H1 (cell line): ENCODE measurements at regions not wholly inside any gene's neighbourhood (a gene's known extent, or its start where the extent isn't known, plus 50 kb on each side); places are given as distances from the start of the nearest gene placed in this dataset.

Experiments used
- CTCF ChIA-PET: fragments of 300-600 bp; sonication (Branson Sonifier 250); formaldehyde crosslinking; loops from one replicate; lab custom pipeline; 2021; ENCODE audit not compliant: partially characterized antibody; lab: Charles Lee
- POLR2A ChIA-PET: fragments of 300-600 bp; sonication (Branson Sonifier 250); formaldehyde crosslinking; loops from one replicate; lab custom pipeline; 2021; ENCODE audit warnings: inconsistent platforms; ENCODE audit not compliant: partially characterized antibody; lab: Charles Lee
- DNase-seq, 2 experiments: peaks; one replicate each; pipeline versions ENCODE4 v3.0.0 to v3.0.0-alpha.2; 2010 to 2022; ENCODE audit warnings: low spot score in 2 of 2, low read depth in 1 of 2, mixed read lengths in 1 of 2
- FAIRE-seq: peaks from 2 replicates; lab custom pipeline; 2011; peaks lifted over from hg19 to GRCh38; lab: Jason Lieb, UNC
- H2AFZ ChIP-seq: 2 replicates; pipeline ENCODE4 v1.8.1; 2012; ENCODE audit warnings: low read length, inconsistent platforms
- H2AK5ac ChIP-seq: 2 replicates; pipeline ENCODE4 v1.6.1; 2013; ENCODE audit warnings: low read depth, low read length
- H2BK120ac ChIP-seq: replicated peaks from 2 replicates; pipeline ENCODE3; 2013; ENCODE audit warnings: low read depth, low read length, inconsistent platforms
- H2BK12ac ChIP-seq: 2 replicates; pipeline ENCODE4 v1.6.1; 2013; ENCODE audit warnings: low read depth, low read length
- H2BK15ac ChIP-seq: 2 replicates; pipeline ENCODE4 v1.6.1; 2013; ENCODE audit warnings: low read length
- H2BK20ac ChIP-seq: 2 replicates; pipeline ENCODE4 v1.6.1; 2013; ENCODE audit warnings: low read length
- H2BK5ac ChIP-seq: 2 replicates; pipeline ENCODE4 v1.6.1; 2013; ENCODE audit warnings: low read depth, low read length
- H3K14ac ChIP-seq: 2 replicates; pipeline ENCODE4 v1.6.1; 2013; ENCODE audit warnings: inconsistent platforms; ENCODE audit not compliant: insufficient read length
- H3K18ac ChIP-seq: 2 replicates; pipeline ENCODE4 v1.6.1; 2013; ENCODE audit warnings: low read length; ENCODE audit errors: extremely low read depth
- H3K23ac ChIP-seq: 2 replicates; pipeline ENCODE4 v1.6.1; 2013; ENCODE audit warnings: inconsistent platforms; ENCODE audit not compliant: insufficient read length
- H3K23me2 ChIP-seq: 2 replicates; pipeline ENCODE4 v1.6.1; 2013; ENCODE audit warnings: low read depth, low read length
- H3K27ac ChIP-seq: 2 replicates; pipeline ENCODE4 v1.6.1; 2011; ENCODE audit warnings: low read depth, low read length, inconsistent platforms
- H3K27me3 ChIP-seq, 4 experiments: replicated peaks in 1 of 4; 1 replicate in 1 of 4; 2 replicates in 3 of 4; pipeline versions ENCODE4 v1.6.1 to v1.8.1; 2011 to 2013; ENCODE audit warnings: low read length in 3 of 4, mild to moderate bottlenecking in 3 of 4, inconsistent platforms in 2 of 4, mixed read lengths in 2 of 4, moderate library complexity in 1 of 4; ENCODE audit not compliant: control insufficient read depth in 3 of 4, insufficient read depth in 3 of 4; ENCODE audit errors: extremely low read depth in 1 of 4
- H3K36me3 ChIP-seq, 4 experiments: 2 replicates each; pipeline versions ENCODE4 v1.6.1 to v1.8.1; 2011 to 2013; ENCODE audit warnings: mild to moderate bottlenecking in 4 of 4, low read length in 3 of 4, moderate library complexity in 2 of 4, control low read depth in 1 of 4, inconsistent platforms in 1 of 4; ENCODE audit not compliant: insufficient read depth in 4 of 4, control insufficient read depth in 2 of 4
- H3K4ac ChIP-seq: replicated peaks from 2 replicates; pipeline ENCODE3; 2013; ENCODE audit warnings: low read length, low read depth, mixed read lengths, inconsistent platforms; ENCODE audit not compliant: insufficient read length
- H3K4me1 ChIP-seq, 4 experiments: replicated peaks in 1 of 4; 1 replicate in 1 of 4; 2 replicates in 3 of 4; pipeline versions ENCODE4 v1.6.1 to v1.8.1; 2011 to 2013; ENCODE audit warnings: low read length in 3 of 4, inconsistent platforms in 2 of 4, mixed read lengths in 1 of 4; ENCODE audit not compliant: insufficient read depth in 4 of 4, control insufficient read depth in 3 of 4
- H3K4me2 ChIP-seq, 2 experiments: 2 replicates each; pipeline versions ENCODE4 v1.6.1 to v1.8.1; 2011 to 2013; ENCODE audit warnings: low read depth in 2 of 2, low read length in 2 of 2, control low read depth in 1 of 2, inconsistent platforms in 1 of 2, mild to moderate bottlenecking in 1 of 2; ENCODE audit not compliant: insufficient read depth in 1 of 2
- H3K4me3 ChIP-seq, 4 experiments: fragments of 200-600, 300-600 bp in 1 of 4; sonication (generic), shearing (Covaris generic), sonication (Bioruptor Twin) in 1 of 4; 2 replicates each; pipeline versions ENCODE4 v1.5.1 to v1.8.1; 2011 to 2016; ENCODE audit warnings: low read length in 4 of 4, low read depth in 3 of 4, control low read depth in 2 of 4, inconsistent platforms in 2 of 4, mild to moderate bottlenecking in 2 of 4, mixed read lengths in 1 of 4, moderate library complexity in 1 of 4; ENCODE audit not compliant: insufficient read depth in 2 of 4; ENCODE audit errors: extremely low read depth in 1 of 4
- H3K56ac ChIP-seq: replicated peaks from 2 replicates; pipeline ENCODE3; 2013; ENCODE audit warnings: low read depth, mild to moderate bottlenecking, mixed read lengths, low read length, inconsistent platforms; ENCODE audit not compliant: insufficient read length
- H3K79me1 ChIP-seq: 2 replicates; pipeline ENCODE4 v1.6.1; 2013; ENCODE audit warnings: low read depth, low read length, control low read depth
- H3K79me2 ChIP-seq, 2 experiments: 2 replicates each; pipeline versions ENCODE4 v1.6.1 to v1.8.1; 2012 to 2013; ENCODE audit warnings: low read length in 2 of 2, mild to moderate bottlenecking in 2 of 2, inconsistent platforms in 1 of 2; ENCODE audit not compliant: insufficient read depth in 2 of 2, control insufficient read depth in 1 of 2
- H3K9ac ChIP-seq, 4 experiments: replicated peaks in 1 of 4; 1 replicate in 1 of 4; 2 replicates in 3 of 4; pipeline versions ENCODE4 v1.6.1 to v1.8.1; 2011 to 2013; ENCODE audit warnings: low read depth in 3 of 4, low read length in 3 of 4, control low read depth in 2 of 4, mild to moderate bottlenecking in 2 of 4, moderate library complexity in 2 of 4, inconsistent platforms in 1 of 4; ENCODE audit errors: extremely low read depth in 1 of 4
- H3K9me3 ChIP-seq, 2 experiments: 2 replicates each; pipeline versions ENCODE4 v1.6.1 to v1.8.1; 2012 to 2013; ENCODE audit warnings: mild to moderate bottlenecking in 2 of 2, moderate library complexity in 2 of 2, control low read depth in 1 of 2, inconsistent platforms in 1 of 2, low read depth in 1 of 2, low read length in 1 of 2, mixed read lengths in 1 of 2; ENCODE audit not compliant: insufficient read depth in 2 of 2
- H4K20me1 ChIP-seq, 2 experiments: replicated peaks in 1 of 2; 2 replicates each; pipeline versions ENCODE3 to v1.8.1; 2011 to 2013; ENCODE audit warnings: inconsistent platforms in 2 of 2, low read length in 2 of 2, mild to moderate bottlenecking in 1 of 2; ENCODE audit not compliant: insufficient read depth in 2 of 2, control insufficient read depth in 1 of 2
- H4K5ac ChIP-seq: 2 replicates; pipeline ENCODE4 v1.6.1; 2013; ENCODE audit warnings: low read length, low read depth, mixed read lengths, inconsistent platforms; ENCODE audit not compliant: insufficient read length
- H4K8ac ChIP-seq: 2 replicates; pipeline ENCODE4 v1.8.0; 2013; ENCODE audit warnings: mild to moderate bottlenecking, moderate library complexity, low read length, inconsistent platforms; ENCODE audit not compliant: insufficient read depth; ENCODE audit errors: extremely low read depth
- H4K91ac ChIP-seq: replicated peaks from 2 replicates; pipeline ENCODE3; 2013; ENCODE audit warnings: low read length, mixed read lengths, inconsistent platforms; ENCODE audit not compliant: insufficient read length
- CTCF ChIP-seq, 3 experiments: IDR thresholded peaks; 1 replicate in 2 of 3; 2 replicates in 1 of 3; pipeline versions ENCODE4 v1.5.1 to v1.6.1; 2011; ENCODE audit warnings: low read length in 3 of 3, mild to moderate bottlenecking in 3 of 3, inconsistent platforms in 2 of 3, low read depth in 1 of 3, moderate library complexity in 1 of 3; ENCODE audit not compliant: insufficient read depth in 1 of 3; ENCODE audit errors: control extremely low read depth in 1 of 3
- GTF2F1 ChIP-seq: IDR thresholded peaks from 2 replicates; pipeline ENCODE4 v1.6.1; 2012; ENCODE audit warnings: low read depth, low read length, improper control_type of control experiment, borderline replicate concordance
- MAX ChIP-seq: IDR thresholded peaks from 2 replicates; pipeline ENCODE4 v1.6.1; 2012; ENCODE audit warnings: inconsistent platforms
- SIX5 ChIP-seq: IDR thresholded peaks from 2 replicates; pipeline ENCODE4 v1.6.1; 2011; ENCODE audit warnings: mild to moderate bottlenecking, low read depth, low read length
- SUZ12 ChIP-seq: fragments of 200-600 bp; sonication (generic); IDR thresholded peaks from 2 replicates; pipeline ENCODE4 v1.6.1; 2012; ENCODE audit warnings: mild to moderate bottlenecking, inconsistent platforms, low read length, moderate library complexity, mixed read lengths
- WGBS, 2 experiments: shearing (Covaris generic) in 1 of 2; methylation state at CpG; one replicate each; pipeline versions ENCODE4 v1.1.6 to v1.1.7; 2013 to 2015; ENCODE audit warnings: low lambda C conversion rate in 2 of 2, mixed read lengths in 2 of 2, inconsistent platforms in 1 of 2, low coverage in 1 of 2, missing lambda C conversion rate in 1 of 2; ENCODE audit not compliant: insufficient replicate concordance in 2 of 2, insufficient coverage in 1 of 2, insufficient read length in 1 of 2; ENCODE audit errors: extremely low coverage in 1 of 2, missing lambda C conversion rate in 1 of 2; 5-methylcytosine and 5-hydroxymethylcytosine counted together

DNA sequence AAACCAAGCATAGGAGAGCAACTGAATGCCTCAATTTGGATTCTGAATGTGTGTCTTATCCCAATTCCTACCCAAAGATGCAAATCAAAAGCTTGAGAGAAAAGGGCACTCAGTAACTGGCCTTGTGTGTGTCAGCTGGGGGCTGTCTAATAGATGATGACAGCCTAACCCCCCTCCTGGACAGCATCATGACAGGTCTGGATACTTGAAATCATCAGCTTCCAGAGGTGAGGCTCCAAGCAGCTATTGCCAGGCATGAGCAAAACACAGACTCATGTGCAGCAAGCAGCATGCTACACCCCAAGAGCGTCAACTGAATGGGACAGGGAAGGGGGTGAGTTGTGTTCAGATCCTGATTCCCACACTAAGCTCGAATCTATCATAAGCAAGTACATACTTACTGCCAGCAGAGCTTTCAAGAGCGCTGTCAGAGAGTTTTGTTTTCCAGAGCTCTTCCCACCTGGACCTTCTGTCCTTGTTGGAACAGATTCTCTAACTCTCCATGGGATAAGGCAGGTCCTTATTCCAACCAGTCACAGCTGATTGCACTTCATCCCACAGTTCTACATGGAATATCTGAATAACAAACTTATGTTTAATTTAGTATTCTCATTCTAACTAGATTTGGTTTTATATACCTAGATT lies 467.5 kb downstream of the DTWD2 start:
- Histone ChIP-seq H2BK5ac (no peak overlapping the region), H3K56ac (no peak overlapping the region), H3K36me3 (no peaks in the 10 kb centered on the region), H4K91ac (no peak overlapping the region), H3K4me2 (no peak overlapping the region), H3K18ac (no peak overlapping the region), H2BK20ac (no peak overlapping the region), H3K79me1 (no peaks in the 10 kb centered on the region), H2BK15ac (no peak overlapping the region), H3K4me3 (no peak overlapping the region), H3K23ac (no peak overlapping the region), H4K20me1 (no peaks in the 10 kb centered on the region), H4K8ac (no peak overlapping the region; the same call in 1 of the 2 replicates), H2AK5ac (no peak overlapping the region), H3K23me2 (no peaks in the 10 kb centered on the region), H2AFZ (no peak overlapping the region), H2BK120ac (no peak overlapping the region), H3K9me3 (no peaks in the 10 kb centered on the region), H3K27ac (no peak overlapping the region), H4K5ac (no peak overlapping the region), H3K4ac (no peak overlapping the region), H3K9ac (no peak overlapping the region), H3K14ac (no peak overlapping the region), H3K4me1 (peaks cover 0 to 6% (median 1%) of the 10 kb centered on the region in 4 experiments; a peak in 1 of 7 replicates), H3K27me3 (no peaks in the 10 kb centered on the region), H2BK12ac (no peak overlapping the region), H3K79me2 (no peaks in the 10 kb centered on the region)
- POLR2A ChIA-PET: no interaction called here
- CTCF ChIA-PET: interaction anchor here (0.9 kb wide), 1 partner anchor 9 kb away, joined by 4 read pairs; no protein-coding TSS in a partner anchor
- DNase-seq: no peak
- TF ChIP-seq GTF2F1 (no peak), CTCF (IDR thresholded peaks at IDR 0.05; ENCODE audit: control extremely low read depth in 1 of 3, insufficient read depth in 1 of 3, low read depth in 1 of 3, low read length in 3 of 3) (no peak), MAX (no peak), SIX5 (no peak), SUZ12 (no peak)
- no peak for FAIRE-seq
- WGBS, 2 experiments: 91% methylated on average over 3 of the region's 3 CpGs; no CpG with 5 or more reads in 1 of the 2 experiments
